ENCODE measurements at regions not wholly inside any gene's neighbourhood (a gene's known extent, or its start where the extent isn't known, plus 50 kb on each side); places are given as distances from the start of the nearest gene placed in this dataset.

- no peak for DNase-seq
These were observed 337.5 kb upstream of the USP24 start for GRCh38 chr1:55552636-55553035.

- DNase-seq = no peak
These were observed 332.2 kb upstream of the USP24 start for GRCh38 chr1:55547405-55547804.

- DNase-seq = no peak
These were observed 331.4 kb upstream of the USP24 start for GRCh38 chr1:55546553-55546952.

- no peak for DNase-seq
These were observed 329.7 kb upstream of the USP24 start for GRCh38 chr1:55544826-55545225.

- no peak for DNase-seq
These were observed 327.8 kb upstream of the USP24 start for GRCh38 chr1:55542901-55543504.

- DNase-seq = no peak
These were observed 326.1 kb upstream of the USP24 start for GRCh38 chr1:55541296-55541695.

GRCh38 chr1:55539652-55540512 lies 324.7 kb upstream of the USP24 start:
- no peak for DNase-seq

- peak; percentile 0 for DNase-seq
These were observed 323.3 kb upstream of the USP24 start for GRCh38 chr1:55538428-55538827.

GRCh38 chr1:55536545-55536865 lies 321.3 kb upstream of the USP24 start:
- DNase-seq = peak; percentile 16

- DNase-seq = no peak
These were observed 320.8 kb upstream of the USP24 start for GRCh38 chr1:55535724-55536544.

GRCh38 chr1:55534565-55535121 lies 319.5 kb upstream of the USP24 start:
- DNase-seq = no peak

GRCh38 chr1:55531644-55532043 lies 316.5 kb upstream of the USP24 start:
- no peak for DNase-seq

GRCh38 chr1:55530749-55531478 lies 315.8 kb upstream of the USP24 start:
- DNase-seq = no peak

GRCh38 chr1:55529017-55529416 lies 313.9 kb upstream of the USP24 start:
- DNase-seq = no peak

- no peak for DNase-seq
These were observed 312.7 kb upstream of the USP24 start for GRCh38 chr1:55527831-55528230.

- DNase-seq = no peak
These were observed 311.6 kb upstream of the USP24 start for GRCh38 chr1:55526716-55527115.

GRCh38 chr1:55524006-55524405 lies 308.8 kb upstream of the USP24 start:
- DNase-seq = no peak

- no peak for DNase-seq
These were observed 307.8 kb upstream of the USP24 start for GRCh38 chr1:55522982-55523381.

GRCh38 chr1:55522353-55522903 lies 307.3 kb upstream of the USP24 start:
- no peak for DNase-seq

GRCh38 chr1:55520861-55521260 lies 305.7 kb upstream of the USP24 start:
- DNase-seq = no peak

- DNase-seq = no peak
These were observed 304.9 kb upstream of the USP24 start for GRCh38 chr1:55519937-55520683.

GRCh38 chr1:55519276-55519675 lies 304.1 kb upstream of the USP24 start:
- no peak for DNase-seq
